HT-29 (cell line): ENCODE measurements at regions not wholly inside any gene's neighbourhood (a gene's known extent, or its start where the extent isn't known, plus 50 kb on each side); places are given as distances from the start of the nearest gene placed in this dataset.

Experiments used
- DNase-seq: peaks from one replicate; pipeline ENCODE4 v3.0.0-alpha.2; 2015; ENCODE audit warnings: low spot score

GRCh38 chr2:219692521-219692920 lies 65.1 kb downstream of the SLC4A3 start:
- no peak for DNase-seq

DNA sequence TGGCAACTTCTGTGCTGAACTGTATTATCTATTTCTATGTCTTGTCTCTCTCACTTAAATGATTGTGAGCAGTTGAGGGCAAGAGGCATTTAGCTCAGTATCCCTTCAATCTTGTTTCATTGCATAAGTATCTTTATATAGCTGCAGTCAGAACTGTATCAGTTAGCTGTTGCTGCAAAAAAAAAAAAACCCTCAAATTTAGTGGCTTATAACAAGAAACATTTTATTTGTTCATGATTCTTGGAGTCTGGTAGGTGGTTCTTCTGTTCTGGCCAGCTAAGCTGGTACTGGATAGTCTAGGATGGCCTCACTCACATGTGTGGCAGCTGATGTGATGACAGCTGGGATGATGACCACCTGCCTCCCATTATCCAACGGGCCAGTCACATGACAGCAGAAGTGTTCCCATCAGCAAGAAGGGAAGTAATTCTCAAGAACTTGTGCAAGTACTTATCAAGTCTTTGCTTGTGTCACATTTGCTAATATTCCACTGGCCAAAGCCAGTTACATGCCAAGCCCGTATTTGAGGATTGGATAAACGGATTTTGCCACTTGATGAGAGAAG lies 67.8 kb downstream of the SLC4A3 start:
- DNase-seq, result no peak

GRCh38 chr2:219697811-219698747 lies 70.6 kb downstream of the SLC4A3 start:
- no peak for DNase-seq

DNA sequence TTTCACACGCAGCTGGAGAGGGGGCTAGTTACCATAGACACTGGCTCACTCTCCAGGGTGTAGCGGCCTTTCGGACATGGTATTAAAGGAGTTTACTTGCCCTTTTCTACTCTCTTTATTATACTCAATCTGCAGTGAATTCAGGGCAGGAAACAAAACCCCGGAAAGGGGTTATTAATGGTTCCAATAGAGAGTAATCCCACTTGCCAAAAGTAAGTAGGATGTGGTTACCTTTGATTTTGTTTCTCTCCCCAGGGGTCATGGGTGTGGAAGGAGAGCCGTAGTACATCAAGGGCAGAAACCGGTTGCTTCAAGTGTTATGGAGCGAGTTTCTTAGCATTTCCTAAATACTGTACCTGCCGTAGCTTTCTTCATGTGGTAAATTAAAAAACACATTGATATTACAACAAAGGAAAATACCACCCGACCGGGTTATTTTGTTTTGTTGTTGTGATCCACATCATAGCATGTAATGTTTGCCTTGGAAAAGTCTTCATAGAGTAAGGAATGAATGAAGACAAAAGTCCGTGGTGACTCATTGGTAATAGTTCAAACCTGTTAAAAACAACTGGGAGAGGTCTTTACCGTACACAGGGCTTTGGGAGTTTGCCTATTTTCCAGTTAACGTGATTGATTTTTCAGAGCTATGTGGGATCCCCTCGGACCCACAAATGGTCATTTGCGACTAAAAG lies 71.5 kb downstream of the SLC4A3 start:
- DNase-seq, result no peak

GRCh38 chr2:219699440-219699821 lies 72.0 kb downstream of the SLC4A3 start:
- no peak for DNase-seq

DNA sequence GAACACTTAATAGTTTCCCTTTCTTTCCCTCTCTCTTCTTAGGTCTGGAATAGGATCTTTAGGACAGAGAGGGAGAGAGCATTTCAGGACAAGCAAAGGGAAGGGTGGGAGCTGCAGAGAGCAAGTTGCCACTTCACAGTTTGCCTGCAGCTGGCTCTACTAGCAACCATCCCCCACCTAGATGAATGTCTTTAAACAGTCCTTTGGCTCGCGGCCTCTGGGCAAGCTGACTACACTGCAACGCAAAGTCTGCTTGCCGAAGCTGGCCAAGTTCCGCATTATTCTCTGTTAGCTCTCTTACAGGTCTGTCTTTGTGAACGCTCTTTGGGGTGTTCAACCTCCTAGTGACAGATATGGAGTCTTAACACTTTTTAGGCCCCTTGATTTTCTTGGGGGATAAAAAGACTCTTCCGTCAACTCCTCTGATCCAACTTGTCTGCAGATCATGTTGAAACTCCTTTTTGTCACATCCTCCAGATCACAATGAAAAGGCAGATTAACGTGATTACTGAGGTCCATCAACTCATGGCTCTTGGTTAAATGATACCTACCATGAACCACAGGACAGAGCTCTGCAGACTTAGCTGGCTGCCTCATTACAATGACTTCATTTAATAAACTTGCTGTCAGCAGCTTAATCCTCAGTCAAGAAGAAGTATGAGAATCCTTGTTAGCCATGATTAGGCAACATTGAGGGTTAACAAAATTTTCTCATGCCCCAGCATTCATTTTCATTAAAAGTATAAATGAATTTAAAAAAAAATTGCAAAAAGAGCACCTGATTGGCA lies 74.6 kb downstream of the SLC4A3 start:
- DNase-seq, result no peak

- DNase-seq, result no peak
Observed at GRCh38 chr2:219702796-219703545, 75.5 kb downstream of the SLC4A3 start.

GRCh38 chr2:219704878-219705277 lies 77.4 kb downstream of the SLC4A3 start:
- no peak for DNase-seq

DNA sequence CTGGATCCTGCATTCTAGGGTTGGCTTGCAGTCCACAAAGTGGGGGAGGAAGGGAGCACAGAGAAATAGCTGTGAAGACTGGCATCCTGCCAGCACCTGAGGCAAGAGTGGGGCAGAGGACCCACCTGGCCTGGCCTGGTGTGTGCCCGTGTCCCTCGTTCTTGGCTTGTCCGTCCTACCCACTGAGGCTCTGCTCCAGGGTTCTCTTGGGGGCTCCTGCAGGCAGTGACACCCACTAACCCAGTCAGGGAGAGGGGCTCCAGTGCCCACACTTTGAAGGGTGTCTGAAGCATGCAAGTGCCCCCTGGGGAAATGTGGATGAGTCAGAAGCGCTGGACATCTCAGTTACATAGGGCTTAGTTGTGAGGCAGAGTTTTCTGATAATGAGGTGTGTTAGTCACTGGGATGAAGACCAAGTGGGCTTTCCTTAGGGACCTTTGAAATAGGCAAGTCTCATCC lies 79.4 kb downstream of the SLC4A3 start:
- no peak for DNase-seq

- no peak for DNase-seq
Observed at GRCh38 chr2:219707496-219708285, 80.3 kb downstream of the SLC4A3 start.

DNA sequence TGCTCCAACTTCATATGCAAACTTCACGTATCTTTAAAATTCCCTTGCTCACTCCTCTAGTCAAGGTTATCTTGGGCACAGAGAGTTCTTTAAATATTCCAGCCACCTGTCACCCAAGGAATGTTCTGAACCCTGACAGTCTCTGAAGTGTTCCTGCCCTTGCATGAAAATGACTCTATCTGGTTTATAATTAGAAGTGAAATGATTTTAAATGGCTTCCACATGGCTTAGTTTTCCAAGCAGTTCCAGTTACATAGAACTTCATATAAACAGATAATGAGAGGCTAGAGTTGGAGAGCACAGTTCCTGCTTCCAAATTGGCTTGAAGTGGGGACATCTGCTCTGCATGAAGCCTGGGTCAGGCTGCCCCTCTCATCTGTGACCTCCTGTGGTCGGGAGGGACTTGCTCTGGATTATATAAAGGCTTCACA lies 81.9 kb downstream of the SLC4A3 start:
- no peak for DNase-seq

DNA sequence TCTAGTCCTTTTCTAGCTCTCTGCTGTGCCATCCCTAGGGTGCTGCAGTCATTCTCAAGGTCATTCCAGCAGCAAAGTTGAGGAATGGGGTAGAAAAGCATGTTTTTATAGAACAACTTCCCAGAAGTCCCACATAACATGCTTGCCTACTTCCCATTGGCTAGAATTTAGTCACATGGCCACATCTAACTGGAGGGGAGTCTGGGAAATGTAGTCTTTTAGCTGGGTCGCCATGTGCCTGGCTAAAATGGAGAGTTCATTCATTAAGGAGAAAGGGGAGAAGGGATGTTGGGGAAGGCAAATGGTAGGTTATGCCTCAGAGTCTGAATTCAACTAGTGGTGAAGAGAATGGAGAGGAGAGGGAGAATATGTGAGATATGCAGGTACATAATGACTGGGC lies 85.7 kb downstream of the SLC4A3 start:
- DNase-seq, result peak; percentile 28

- no peak for DNase-seq
Observed at GRCh38 chr2:219714681-219715400, 87.4 kb downstream of the SLC4A3 start.

GRCh38 chr2:219718066-219718465 lies 90.6 kb downstream of the SLC4A3 start:
- DNase-seq, result no peak

DNA sequence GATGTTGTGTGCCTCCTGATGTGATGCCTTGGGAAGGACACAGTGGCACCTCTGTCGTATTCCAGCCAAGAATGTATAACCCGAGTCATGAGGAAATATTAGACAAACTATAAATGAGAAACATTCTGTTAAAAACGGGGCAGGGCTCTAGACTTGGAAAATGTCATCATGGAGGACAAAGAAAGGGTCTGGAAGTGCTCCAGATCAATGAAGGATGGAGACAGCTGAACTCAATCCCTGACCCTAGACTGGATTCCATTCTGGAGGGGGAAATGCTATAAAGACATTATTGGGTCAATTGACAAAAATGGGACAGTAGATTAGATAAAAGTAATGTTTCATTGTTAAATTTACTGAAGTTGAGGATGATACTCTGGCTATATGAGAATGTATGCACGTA lies 92.1 kb downstream of the SLC4A3 start:
- DNase-seq, result no peak

- no peak for DNase-seq
Observed at GRCh38 chr2:219720956-219721355, 93.5 kb downstream of the SLC4A3 start.

DNA sequence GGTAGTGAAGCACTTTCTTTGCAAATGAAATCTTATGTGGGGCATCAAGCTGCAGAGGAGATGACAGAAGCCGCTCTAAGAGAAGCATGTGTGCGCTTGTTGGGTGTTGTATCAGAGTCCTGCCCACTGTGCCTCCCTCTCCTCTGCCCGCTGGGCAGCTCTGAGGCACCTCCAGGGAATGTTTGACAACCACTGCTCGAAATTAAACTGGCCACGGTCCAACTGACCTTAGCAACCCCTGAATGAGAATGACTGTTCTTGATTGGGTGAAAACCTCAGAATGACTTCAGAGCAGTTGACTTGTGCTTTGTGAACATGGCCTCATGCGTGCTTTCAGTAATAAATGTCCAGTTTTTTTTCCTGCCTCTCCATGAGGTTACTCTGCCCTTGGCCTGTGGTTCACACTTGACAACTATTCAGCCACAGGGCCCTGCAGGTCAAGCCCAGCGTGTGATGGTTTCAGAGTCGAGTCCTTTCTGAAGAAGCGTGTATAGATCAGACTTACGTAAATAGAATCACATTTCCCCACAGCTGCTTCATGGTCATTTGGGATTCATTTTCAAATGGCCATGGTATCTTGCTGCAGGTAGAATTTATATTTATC lies 94.9 kb downstream of the SLC4A3 start:
- DNase-seq, result no peak

DNA sequence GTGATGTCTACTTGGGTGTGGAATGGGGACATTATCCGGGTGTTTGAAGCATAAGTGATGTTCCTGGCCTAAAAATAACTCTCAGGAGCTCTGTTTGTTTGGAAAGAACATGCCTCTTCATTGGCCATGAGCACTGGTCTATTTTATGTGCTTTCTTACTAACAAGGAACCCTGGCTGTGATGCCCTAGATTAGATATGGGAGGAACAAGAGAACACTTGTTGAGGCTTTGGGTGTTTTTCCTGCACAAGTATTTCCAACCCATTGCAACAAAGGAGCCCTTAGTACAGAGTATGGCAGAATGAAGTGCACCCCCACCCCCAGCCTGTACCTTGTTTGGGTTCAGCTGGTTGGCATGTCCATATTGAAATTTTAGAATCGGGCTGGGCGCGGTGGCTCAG lies 95.9 kb downstream of the SLC4A3 start:
- no peak for DNase-seq

- no peak for DNase-seq
Observed at GRCh38 chr2:219724628-219725027, 97.2 kb downstream of the SLC4A3 start.
